ENCODE measurements at regions not wholly inside any gene's neighbourhood (a gene's known extent, or its start where the extent isn't known, plus 50 kb on each side); places are given as distances from the start of the nearest gene placed in this dataset.

- TF ChIP-seq, protein P1, sequence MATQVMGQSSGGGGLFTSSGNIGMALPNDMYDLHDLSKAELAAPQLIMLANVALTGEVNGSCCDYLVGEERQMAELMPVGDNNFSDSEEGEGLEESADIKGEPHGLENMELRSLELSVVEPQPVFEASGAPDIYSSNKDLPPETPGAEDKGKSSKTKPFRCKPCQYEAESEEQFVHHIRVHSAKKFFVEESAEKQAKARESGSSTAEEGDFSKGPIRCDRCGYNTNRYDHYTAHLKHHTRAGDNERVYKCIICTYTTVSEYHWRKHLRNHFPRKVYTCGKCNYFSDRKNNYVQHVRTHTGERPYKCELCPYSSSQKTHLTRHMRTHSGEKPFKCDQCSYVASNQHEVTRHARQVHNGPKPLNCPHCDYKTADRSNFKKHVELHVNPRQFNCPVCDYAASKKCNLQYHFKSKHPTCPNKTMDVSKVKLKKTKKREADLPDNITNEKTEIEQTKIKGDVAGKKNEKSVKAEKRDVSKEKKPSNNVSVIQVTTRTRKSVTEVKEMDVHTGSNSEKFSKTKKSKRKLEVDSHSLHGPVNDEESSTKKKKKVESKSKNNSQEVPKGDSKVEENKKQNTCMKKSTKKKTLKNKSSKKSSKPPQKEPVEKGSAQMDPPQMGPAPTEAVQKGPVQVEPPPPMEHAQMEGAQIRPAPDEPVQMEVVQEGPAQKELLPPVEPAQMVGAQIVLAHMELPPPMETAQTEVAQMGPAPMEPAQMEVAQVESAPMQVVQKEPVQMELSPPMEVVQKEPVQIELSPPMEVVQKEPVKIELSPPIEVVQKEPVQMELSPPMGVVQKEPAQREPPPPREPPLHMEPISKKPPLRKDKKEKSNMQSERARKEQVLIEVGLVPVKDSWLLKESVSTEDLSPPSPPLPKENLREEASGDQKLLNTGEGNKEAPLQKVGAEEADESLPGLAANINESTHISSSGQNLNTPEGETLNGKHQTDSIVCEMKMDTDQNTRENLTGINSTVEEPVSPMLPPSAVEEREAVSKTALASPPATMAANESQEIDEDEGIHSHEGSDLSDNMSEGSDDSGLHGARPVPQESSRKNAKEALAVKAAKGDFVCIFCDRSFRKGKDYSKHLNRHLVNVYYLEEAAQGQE (IDR thresholded peaks at IDR 0.05; ENCODE audit: low read depth) = no peak
- TF ChIP-seq ZBTB33 (IDR thresholded peaks at IDR 0.05; ENCODE audit: extremely low read depth, insufficient replicate concordance, low read length) = no peak
- TF ChIP-seq EZH2phosphoT487 (IDR thresholded peaks at IDR 0.05; ENCODE audit: borderline replicate concordance) = no peak
- TF ChIP-seq TCF7L2 (IDR thresholded peaks at IDR 0.05; ENCODE audit: borderline replicate concordance, extremely low read depth, insufficient read depth, insufficient read length) = no peak
Observed at GRCh38 chr17:79549141-79549915, 61.5 kb downstream of the RBFOX3 start (continued).

DNA sequence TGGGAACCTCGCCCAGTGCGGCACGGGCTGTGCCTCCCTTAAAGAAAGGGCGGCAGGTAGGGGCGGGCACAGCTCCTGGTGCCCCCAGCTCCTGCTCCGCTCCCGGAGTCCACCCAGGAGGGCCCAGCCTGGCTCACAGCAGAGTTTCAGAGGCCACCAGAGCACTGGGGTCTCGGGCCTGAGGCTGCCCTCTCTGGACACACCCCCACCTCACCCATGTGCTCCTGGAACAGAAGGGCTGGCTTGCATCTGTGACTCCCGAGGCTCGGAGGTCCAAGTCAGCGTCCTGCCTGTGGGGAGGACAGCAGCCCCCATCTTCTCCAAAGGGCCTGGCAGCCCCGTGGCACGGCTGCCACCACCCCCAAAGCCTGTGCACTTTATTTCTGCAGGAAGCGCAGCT is 62.7 kb downstream of the RBFOX3 start:
- BruUV-seq (replicated peaks) = no TSS peak
- H3K27me3 ChIP-seq (ENCODE audit: insufficient read depth, low read length) = peaks cover 35% of the 10 kb centered on the region
- ATAC-seq = no peak
- TF ChIP-seq ZBTB33 (IDR thresholded peaks at IDR 0.05; ENCODE audit: extremely low read depth, insufficient replicate concordance, low read length) (no peak), FOSL1 (IDR thresholded peaks at IDR 0.05; ENCODE audit: low read depth) (no peak), TCF7L2 (IDR thresholded peaks at IDR 0.05; ENCODE audit: borderline replicate concordance, extremely low read depth, insufficient read depth, insufficient read length) (no peak), MAX (IDR thresholded peaks at IDR 0.05) (no peak), POLR2A (IDR thresholded peaks at IDR 0.05; ENCODE audit: borderline replicate concordance, extremely low read depth, insufficient read depth, insufficient read length) (no peak), ZNF274 (IDR thresholded peaks at IDR 0.05; ENCODE audit: low read depth, low read length) (no peak), ELF1 (IDR thresholded peaks at IDR 0.05; ENCODE audit: borderline replicate concordance, low read depth) (no peak), CEBPB (IDR thresholded peaks at IDR 0.05; ENCODE audit: low read depth) (no peak), ZFX (IDR thresholded peaks at IDR 0.05) (no peak), SRF (IDR thresholded peaks at IDR 0.05; ENCODE audit: low read depth) (no peak), CBX3 (IDR thresholded peaks at IDR 0.05; ENCODE audit: low read depth) (no peak), EZH2phosphoT487 (IDR thresholded peaks at IDR 0.05; ENCODE audit: borderline replicate concordance) (no peak), JUND (IDR thresholded peaks at IDR 0.05) (no peak), POLR2AphosphoS5 (IDR thresholded peaks at IDR 0.05; ENCODE audit: low read depth, low read length) (no peak)
- TF ChIP-seq, protein P2, sequence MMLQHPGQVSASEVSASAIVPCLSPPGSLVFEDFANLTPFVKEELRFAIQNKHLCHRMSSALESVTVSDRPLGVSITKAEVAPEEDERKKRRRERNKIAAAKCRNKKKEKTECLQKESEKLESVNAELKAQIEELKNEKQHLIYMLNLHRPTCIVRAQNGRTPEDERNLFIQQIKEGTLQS (IDR thresholded peaks at IDR 0.05) = no peak

More for the DNA sequence above, 62.7 kb downstream of the RBFOX3 start:
- Histone ChIP-seq H3K9me2 (ENCODE audit: insufficient read depth) (no peaks in the 10 kb centered on the region), H2AFZ (ENCODE audit: low read depth, low read length, poor library complexity, severe bottlenecking) (no peak overlapping the region), H3K79me2 (ENCODE audit: insufficient read depth, low read length) (no peaks in the 10 kb centered on the region), H3K27ac (ENCODE audit: low read depth, low read length) (no peak overlapping the region), H4K20me1 (ENCODE audit: insufficient read depth) (no peaks in the 10 kb centered on the region), H3K9me3 (ENCODE audit: control insufficient read depth in 1 of 2, insufficient read depth in 1 of 2, low read depth in 1 of 2, low read length in 2 of 2) (no peaks in the 10 kb centered on the region), H3K9ac (ENCODE audit: low read length) (no peak overlapping the region), H3K4me1 (ENCODE audit: control insufficient read depth in 1 of 2, insufficient read depth in 2 of 2, low read length in 2 of 2) (no peaks in the 10 kb centered on the region), H3K4me3 (replicated peaks in 1 of 2; ENCODE audit: low read depth in 1 of 2, low read length in 2 of 2) (no peak overlapping the region), H3K4me2 (ENCODE audit: low read length) (no peak overlapping the region), H3K36me3 (ENCODE audit: control insufficient read depth in 1 of 2, insufficient read depth in 2 of 2, low read length in 2 of 2) (no peaks in the 10 kb centered on the region)
- CTCF ChIA-PET = no interaction called here
- no peak for DNase-seq (ENCODE audit: low read depth, low spot score)
- RAD21 ChIA-PET (ENCODE audit: low non-redundant PET in 1 of 2, low total read pairs in 2 of 2, uncharacterized antibody in 2 of 2, unreplicated experiment in 2 of 2) = no interaction called here
- intact Hi-C loops (cut with micrococcal nuclease) = no loop called here
- POLR2A ChIA-PET = no interaction called here
